ENCODE measurements at regions not wholly inside any gene's neighbourhood (a gene's known extent, or its start where the extent isn't known, plus 50 kb on each side); places are given as distances from the start of the nearest gene placed in this dataset.

GRCh38 chr5:39489263-39489662, 64.5 kb upstream of the DAB2 start:
- no peak for DNase-seq

GRCh38 chr5:39486790-39487189, 62.0 kb upstream of the DAB2 start:
- DNase-seq: no peak

GRCh38 chr5:39486361-39486760, 61.6 kb upstream of the DAB2 start:
- no peak for DNase-seq

- DNase-seq: no peak
These were observed 60.3 kb upstream of the DAB2 start for GRCh38 chr5:39485079-39485478.

GRCh38 chr5:39484673-39485072, 59.9 kb upstream of the DAB2 start:
- DNase-seq: no peak

- no peak for DNase-seq
These were observed 57.3 kb upstream of the DAB2 start for GRCh38 chr5:39482098-39482497.

- DNase-seq: no peak
These were observed 54.8 kb upstream of the DAB2 start for GRCh38 chr5:39479537-39479936.

GRCh38 chr5:39478863-39479262, 54.1 kb upstream of the DAB2 start:
- DNase-seq: no peak

- DNase-seq: no peak
These were observed 52.1 kb upstream of the DAB2 start for GRCh38 chr5:39476843-39477220.

GRCh38 chr5:39475881-39476842, 51.4 kb upstream of the DAB2 start:
- DNase-seq: no peak

- no peak for DNase-seq
These were observed 50.4 kb upstream of the DAB2 start for GRCh38 chr5:39475159-39475571.

All from NCI-H1092 treated with DMSO at 0.1 percent for 48 hours (cell line).